ENCODE measurements at regions not wholly inside any gene's neighbourhood (a gene's known extent, or its start where the extent isn't known, plus 50 kb on each side); places are given as distances from the start of the nearest gene placed in this dataset.

DNA sequence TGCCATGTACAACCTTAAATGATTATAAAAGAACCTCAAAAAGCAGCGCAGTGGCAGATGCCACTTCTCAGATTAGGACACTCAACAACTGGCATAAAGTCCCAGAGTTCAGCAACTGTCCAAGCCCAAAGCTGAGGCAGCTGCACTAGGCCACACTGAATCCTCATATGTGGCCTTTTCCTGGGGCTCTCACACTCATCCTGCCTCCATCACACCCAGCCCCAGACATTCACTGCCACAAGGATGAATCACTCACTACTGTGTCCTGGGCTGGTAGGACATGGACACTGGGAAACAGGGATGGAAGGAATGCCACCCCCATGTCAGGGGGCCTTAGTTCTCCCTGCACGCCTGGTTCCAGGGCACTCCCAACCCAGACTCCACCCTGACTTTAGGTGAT lies 547.7 kb downstream of the TNS3 start:
- TF ChIP-seq, protein P1, sequence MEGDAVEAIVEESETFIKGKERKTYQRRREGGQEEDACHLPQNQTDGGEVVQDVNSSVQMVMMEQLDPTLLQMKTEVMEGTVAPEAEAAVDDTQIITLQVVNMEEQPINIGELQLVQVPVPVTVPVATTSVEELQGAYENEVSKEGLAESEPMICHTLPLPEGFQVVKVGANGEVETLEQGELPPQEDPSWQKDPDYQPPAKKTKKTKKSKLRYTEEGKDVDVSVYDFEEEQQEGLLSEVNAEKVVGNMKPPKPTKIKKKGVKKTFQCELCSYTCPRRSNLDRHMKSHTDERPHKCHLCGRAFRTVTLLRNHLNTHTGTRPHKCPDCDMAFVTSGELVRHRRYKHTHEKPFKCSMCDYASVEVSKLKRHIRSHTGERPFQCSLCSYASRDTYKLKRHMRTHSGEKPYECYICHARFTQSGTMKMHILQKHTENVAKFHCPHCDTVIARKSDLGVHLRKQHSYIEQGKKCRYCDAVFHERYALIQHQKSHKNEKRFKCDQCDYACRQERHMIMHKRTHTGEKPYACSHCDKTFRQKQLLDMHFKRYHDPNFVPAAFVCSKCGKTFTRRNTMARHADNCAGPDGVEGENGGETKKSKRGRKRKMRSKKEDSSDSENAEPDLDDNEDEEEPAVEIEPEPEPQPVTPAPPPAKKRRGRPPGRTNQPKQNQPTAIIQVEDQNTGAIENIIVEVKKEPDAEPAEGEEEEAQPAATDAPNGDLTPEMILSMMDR (IDR thresholded peaks at IDR 0.05): no peak
- no peak for TF ChIP-seq POLR2A (IDR thresholded peaks at IDR 0.05)
